ENCODE measurements at regions not wholly inside any gene's neighbourhood (a gene's known extent, or its start where the extent isn't known, plus 50 kb on each side); places are given as distances from the start of the nearest gene placed in this dataset.

- TF ChIP-seq EZH2 (IDR thresholded peaks at IDR 0.05; ENCODE audit: borderline replicate concordance, insufficient read depth, low read depth, low read length, poor library complexity, severe bottlenecking): no peak
- TF ChIP-seq CTCF (IDR thresholded peaks at IDR 0.05): no peak
Measured at GRCh38 chr20:52382933-52383332, 191.4 kb upstream of the ZFP64 start.
